HepG2 (cell line): ENCODE measurements at regions not wholly inside any gene's neighbourhood (a gene's known extent, or its start where the extent isn't known, plus 50 kb on each side); places are given as distances from the start of the nearest gene placed in this dataset.

Experiments used
- ATAC-seq: fragments of 200-7000 bp; cut with Tn5 transposase; 3 replicates; pipeline ENCODE4 v1.9.1; 2020; ENCODE audit warnings: mild to moderate bottlenecking, moderate library complexity
- BruUV-seq: library from RNA; stranded (reverse); fragments of 400-500 nt; replicated peaks from 2 replicates; lab custom pipeline; 2021; lab: Mats Ljungman, UMichigan
- CTCF ChIA-PET: fragments of 300-600 bp; formaldehyde crosslinking; extraction: SDS; loops from one replicate; lab custom pipeline; 2021; ENCODE audit warnings: low total read pairs, inconsistent platforms, low intra/inter-chr PET ratio; lab: Yijun Ruan, JAX
- POLR2A ChIA-PET: fragments of 350-600 bp; sonication (Branson Sonifier 250); formaldehyde crosslinking; loops from one replicate; lab custom pipeline; 2020; ENCODE audit warnings: antibody characterized with exemption, inconsistent platforms; lab: Yijun Ruan, JAX
- DNase-seq: peaks from one replicate; pipeline ENCODE4 v3.0.0-alpha.2; 2015; ENCODE audit warnings: low spot score
- FAIRE-seq: peaks from 3 replicates; lab custom pipeline; 2011; peaks lifted over from hg19 to GRCh38; lab: Jason Lieb, UNC
- H2AFZ ChIP-seq: one replicate; pipeline ENCODE4 v1.6.1; 2011; ENCODE audit warnings: low read length, inconsistent platforms
- H3K27ac ChIP-seq: fragments of 300-600 bp; 3 replicates; pipeline ENCODE4 v1.8.0; 2011; ENCODE audit warnings: mixed run types, mild to moderate bottlenecking, mixed read lengths, low read length, inconsistent platforms; ENCODE audit not compliant: insufficient read depth; ENCODE audit errors: extremely low read length
- H3K27me3 ChIP-seq, 2 experiments: fragments of 200-600 bp in 1 of 2; 2 replicates in 1 of 2; 3 replicates in 1 of 2; pipeline versions ENCODE4 v1.6.0 to v1.8.0; 2011; ENCODE audit warnings: low read length in 2 of 2, mild to moderate bottlenecking in 2 of 2, moderate library complexity in 2 of 2, inconsistent platforms in 1 of 2; ENCODE audit not compliant: insufficient read depth in 2 of 2, control insufficient read depth in 1 of 2
- H3K36me3 ChIP-seq, 2 experiments: fragments of 200-600 bp in 1 of 2; replicated peaks in 1 of 2; 2 replicates in 1 of 2; 3 replicates in 1 of 2; pipeline versions ENCODE4 v1.5.1 to v1.8.0; 2011; ENCODE audit warnings: low read length in 2 of 2, inconsistent platforms in 1 of 2; ENCODE audit not compliant: insufficient read depth in 2 of 2, control insufficient read depth in 1 of 2
- H3K4me1 ChIP-seq: 2 replicates; pipeline ENCODE4 v1.5.1; 2012; ENCODE audit warnings: low read length, inconsistent platforms; ENCODE audit not compliant: insufficient read depth
- H3K4me2 ChIP-seq: 2 replicates; pipeline ENCODE4 v1.6.0; 2011; ENCODE audit warnings: low read depth, low read length, inconsistent platforms
- H3K4me3 ChIP-seq, 3 experiments: fragments of 200-600 bp in 1 of 3; sonication (generic), shearing (Covaris generic) in 1 of 3; replicated peaks in 1 of 3; 2 replicates each; pipeline ENCODE4 v1.5.1; 2011 to 2016; ENCODE audit warnings: low read length in 3 of 3, inconsistent platforms in 2 of 3, low read depth in 2 of 3, mild to moderate bottlenecking in 2 of 3, control low read depth in 1 of 3, mixed read lengths in 1 of 3; ENCODE audit not compliant: insufficient read depth in 1 of 3
- H3K79me2 ChIP-seq: one replicate; pipeline ENCODE4 v1.6.1; 2011; ENCODE audit warnings: low read length, inconsistent platforms; ENCODE audit not compliant: insufficient read depth
- H3K9ac ChIP-seq: 2 replicates; pipeline ENCODE4 v1.6.0; 2011; ENCODE audit warnings: mild to moderate bottlenecking, low read depth, low read length, inconsistent platforms; ENCODE audit not compliant: insufficient read depth
- H3K9me3 ChIP-seq: 2 replicates; pipeline ENCODE4 v1.5.1; 2012; ENCODE audit warnings: mild to moderate bottlenecking, low read length
- H4K20me1 ChIP-seq: 2 replicates; pipeline ENCODE4 v1.6.0; 2011; ENCODE audit warnings: inconsistent platforms, mild to moderate bottlenecking, low read length, moderate library complexity; ENCODE audit not compliant: insufficient read depth
- CBFB ChIP-seq: sonication (generic); formaldehyde crosslinking; IDR thresholded peaks from 2 replicates; pipeline ENCODE4 v1.4.0; 2020; ENCODE audit warnings: missing genetic modification reagents
- EP300 ChIP-seq, 3 experiments: sonication (generic) in 1 of 3; formaldehyde crosslinking in 1 of 3; IDR thresholded peaks; 2 replicates each; pipeline versions ENCODE4 v1.5.1 to v1.6.1; 2011 to 2020; ENCODE audit warnings: low read depth in 2 of 3, low read length in 2 of 3, borderline replicate concordance in 1 of 3, improper control_type of control experiment in 1 of 3, mild to moderate bottlenecking in 1 of 3, missing genetic modification reagents in 1 of 3, moderate library complexity in 1 of 3
- HMGA1 ChIP-seq: sonication (generic); formaldehyde crosslinking; conservative IDR thresholded peaks from 2 replicates; pipeline ENCODE4 v1.4.0; 2020; ENCODE audit warnings: missing genetic modification reagents
- KLF16 ChIP-seq, 2 experiments: sonication (generic) in 1 of 2; formaldehyde crosslinking in 1 of 2; IDR thresholded peaks; 2 replicates each; pipeline versions ENCODE4 v1.6.1 to v1.8.0; 2016 to 2023; ENCODE audit warnings: missing genetic modification reagents in 2 of 2, missing compliant biosample characterization in 1 of 2
- SMAD3 ChIP-seq: sonication (generic); formaldehyde crosslinking; IDR thresholded peaks from 2 replicates; pipeline ENCODE4 v1.4.0; 2020; ENCODE audit warnings: missing genetic modification reagents
- ZBTB10 ChIP-seq: sonication (generic); formaldehyde crosslinking; IDR thresholded peaks from 2 replicates; pipeline ENCODE4 v1.4.0; 2020; ENCODE audit warnings: missing genetic modification reagents, borderline replicate concordance
- ZNF205 ChIP-seq: IDR thresholded peaks from 2 replicates; pipeline ENCODE4 v1.6.1; 2018; ENCODE audit warnings: missing biosample characterization, missing genetic modification reagents
- ZNF275 ChIP-seq: sonication (generic); formaldehyde crosslinking; IDR thresholded peaks from 2 replicates; pipeline ENCODE4 v1.8.0; 2022; ENCODE audit warnings: missing genetic modification reagents, mild to moderate bottlenecking, inconsistent platforms, borderline replicate concordance
- ZNF382 ChIP-seq: sonication (generic); formaldehyde crosslinking; IDR thresholded peaks from 2 replicates; pipeline ENCODE4 v1.5.0; 2020; ENCODE audit warnings: missing genetic modification reagents, mild to moderate bottlenecking, borderline replicate concordance
- WGBS: methylation state at CpG from one replicate; pipeline ENCODE4 v1.1.6; 2017; ENCODE audit warnings: low lambda C conversion rate; 5-methylcytosine and 5-hydroxymethylcytosine counted together
- in situ Hi-C: cut with HindIII; loops from 2 replicates; pipeline ENCODE4 v1.10.0; 2017; ENCODE audit warnings: low pct_unique_long_range_greater_than_20kb; ENCODE audit not compliant: extremely low pct_ligation_motif_present
- intact Hi-C: fragments of 100-400 bp; cut with micrococcal nuclease; formaldehyde crosslinking; loops from one replicate; pipeline ENCODE4 v1.10.0; 2022; ENCODE audit not compliant: unreplicated experiment
- TF ChIP-seq, protein P1 (sequence below): sonication (generic); formaldehyde crosslinking; IDR thresholded peaks from 2 replicates; pipeline ENCODE4 v1.8.0; 2022; ENCODE audit warnings: missing genetic modification reagents, mild to moderate bottlenecking, borderline replicate concordance
- TF ChIP-seq, protein P2 (sequence below): sonication (generic); formaldehyde crosslinking; conservative IDR thresholded peaks from 2 replicates; pipeline ENCODE4 v1.4.0; 2020; ENCODE audit warnings: missing genetic modification reagents

DNA sequence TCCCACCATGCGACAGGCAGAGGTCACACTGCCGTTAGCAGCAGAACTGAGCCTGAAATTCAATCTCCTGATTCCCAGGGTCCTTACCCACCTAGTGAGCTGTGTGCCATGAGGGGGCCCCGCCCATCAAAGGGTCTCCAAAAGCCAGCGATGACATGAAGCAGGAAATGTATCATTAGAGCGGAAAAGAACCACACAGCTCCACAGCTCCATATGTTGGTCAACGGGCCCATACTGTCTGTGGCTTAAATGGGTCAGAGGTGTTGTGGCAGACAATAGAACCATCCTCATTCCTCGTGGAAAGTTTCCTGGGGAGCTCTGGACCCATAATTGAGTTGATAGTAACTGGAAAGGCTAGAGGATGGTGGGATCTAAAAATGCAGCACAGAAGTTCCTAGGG lies 68.1 kb upstream of the PODXL start:
- Histone ChIP-seq H2AFZ (no peak overlapping the region), H3K27me3 (peaks cover 1 to 13% of the 10 kb centered on the region in 2 experiments; a peak in 3 of 5 replicates), H3K36me3 (no peaks in the 10 kb centered on the region), H3K79me2 (no peaks in the 10 kb centered on the region), H3K9ac (no peak overlapping the region), H3K9me3 (no peaks in the 10 kb centered on the region), H3K4me2 (no peak overlapping the region), H3K4me1 (no peaks in the 10 kb centered on the region), H4K20me1 (no peaks in the 10 kb centered on the region), H3K4me3 (no peak overlapping the region), H3K27ac (no peak overlapping the region)
- BruUV-seq: no TSS peak
- DNase-seq (no peak), FAIRE-seq (no peak), ATAC-seq (no peak)
- CTCF ChIA-PET: no interaction called here
- TF ChIP-seq SMAD3 (CRISPR knock-in tag) (no peak), EP300 (IDR thresholded peaks at IDR 0.05; ENCODE audit: low read depth in 2 of 2, low read length in 2 of 2) (no peak), EP300 (CRISPR knock-in tag; IDR thresholded peaks at IDR 0.05; ENCODE audit: borderline replicate concordance) (no peak), HMGA1 (CRISPR knock-in tag) (no peak), CBFB (no peak), ZNF382 (CRISPR knock-in tag) (no peak)
- intact Hi-C loops: no loop called here
- 55% methylated on average over 5 of the region's 7 CpGs for WGBS
- POLR2A ChIA-PET: no interaction called here
- in situ Hi-C loops: no loop called here

GRCh38 chr7:131623154-131623553 lies 66.7 kb upstream of the PODXL start:
- no peak overlapping the region for H3K27ac ChIP-seq
- no peak overlapping the region for H3K9ac ChIP-seq
- H3K27me3 ChIP-seq: peaks cover 1% of the 10 kb centered on the region in 2 experiments; a peak in 2 of 5 replicates
- H3K4me2 ChIP-seq: no peak overlapping the region
- POLR2A ChIA-PET: no interaction called here
- in situ Hi-C loops: no loop called here
- FAIRE-seq (no peak), ATAC-seq (no peak), DNase-seq (no peak)
- no TSS peak for BruUV-seq
- no peaks in the 10 kb centered on the region for H4K20me1 ChIP-seq
- no peaks in the 10 kb centered on the region for H3K9me3 ChIP-seq
- no peaks in the 10 kb centered on the region for H3K36me3 ChIP-seq
- no peaks in the 10 kb centered on the region for H3K4me1 ChIP-seq
- WGBS: 100% methylated on average over 4 of the region's 10 CpGs
- CTCF ChIA-PET: no interaction called here
- intact Hi-C loops: no loop called here
- no peak overlapping the region for H2AFZ ChIP-seq
- no peaks in the 10 kb centered on the region for H3K79me2 ChIP-seq
- no peak overlapping the region for H3K4me3 ChIP-seq
- TF ChIP-seq, protein P1, sequence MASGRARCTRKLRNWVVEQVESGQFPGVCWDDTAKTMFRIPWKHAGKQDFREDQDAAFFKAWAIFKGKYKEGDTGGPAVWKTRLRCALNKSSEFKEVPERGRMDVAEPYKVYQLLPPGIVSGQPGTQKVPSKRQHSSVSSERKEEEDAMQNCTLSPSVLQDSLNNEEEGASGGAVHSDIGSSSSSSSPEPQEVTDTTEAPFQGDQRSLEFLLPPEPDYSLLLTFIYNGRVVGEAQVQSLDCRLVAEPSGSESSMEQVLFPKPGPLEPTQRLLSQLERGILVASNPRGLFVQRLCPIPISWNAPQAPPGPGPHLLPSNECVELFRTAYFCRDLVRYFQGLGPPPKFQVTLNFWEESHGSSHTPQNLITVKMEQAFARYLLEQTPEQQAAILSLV (CRISPR knock-in tag): no peak
- TF ChIP-seq, protein P2, sequence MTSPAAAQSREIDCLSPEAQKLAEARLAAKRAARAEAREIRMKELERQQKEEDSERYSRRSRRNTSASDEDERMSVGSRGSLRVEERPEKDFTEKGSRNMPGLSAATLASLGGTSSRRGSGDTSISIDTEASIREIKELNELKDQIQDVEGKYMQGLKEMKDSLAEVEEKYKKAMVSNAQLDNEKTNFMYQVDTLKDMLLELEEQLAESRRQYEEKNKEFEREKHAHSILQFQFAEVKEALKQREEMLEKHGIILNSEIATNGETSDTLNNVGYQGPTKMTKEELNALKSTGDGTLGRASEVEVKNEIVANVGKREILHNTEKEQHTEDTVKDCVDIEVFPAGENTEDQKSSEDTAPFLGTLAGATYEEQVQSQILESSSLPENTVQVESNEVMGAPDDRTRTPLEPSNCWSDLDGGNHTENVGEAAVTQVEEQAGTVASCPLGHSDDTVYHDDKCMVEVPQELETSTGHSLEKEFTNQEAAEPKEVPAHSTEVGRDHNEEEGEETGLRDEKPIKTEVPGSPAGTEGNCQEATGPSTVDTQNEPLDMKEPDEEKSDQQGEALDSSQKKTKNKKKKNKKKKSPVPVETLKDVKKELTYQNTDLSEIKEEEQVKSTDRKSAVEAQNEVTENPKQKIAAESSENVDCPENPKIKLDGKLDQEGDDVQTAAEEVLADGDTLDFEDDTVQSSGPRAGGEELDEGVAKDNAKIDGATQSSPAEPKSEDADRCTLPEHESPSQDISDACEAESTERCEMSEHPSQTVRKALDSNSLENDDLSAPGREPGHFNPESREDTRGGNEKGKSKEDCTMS (CRISPR knock-in tag): no peak
- TF ChIP-seq ZBTB10 (CRISPR knock-in tag): no peak
- TF ChIP-seq KLF16 (CRISPR knock-in tag; IDR thresholded peaks at IDR 0.05): no peak
- no peak for TF ChIP-seq ZNF205 (CRISPR knock-in tag)
- no peak for TF ChIP-seq ZNF275 (CRISPR knock-in tag)
